GM21528 (cell line): ENCODE measurements at regions not wholly inside any gene's neighbourhood (a gene's known extent, or its start where the extent isn't known, plus 50 kb on each side); places are given as distances from the start of the nearest gene placed in this dataset.

Experiments used
- ATAC-seq: cut with Tn5 transposase; IDR thresholded peaks from one replicate; pipeline ENCODE4 v1.9.1; 2021; ENCODE audit warnings: mild to moderate bottlenecking, moderate library complexity; ENCODE audit not compliant: unreplicated experiment, low FRiP score

- no peak for ATAC-seq
Measured at GRCh38 chr3:40793730-40794129, 269.0 kb downstream of the ZNF621 start.

- ATAC-seq, result no peak
Measured at GRCh38 chr3:40800343-40800742, 275.6 kb downstream of the ZNF621 start.

GRCh38 chr3:40801284-40801741, 276.6 kb downstream of the ZNF621 start:
- ATAC-seq, result no peak

GRCh38 chr3:40803311-40803710, 278.6 kb downstream of the ZNF621 start:
- no peak for ATAC-seq

GRCh38 chr3:40805456-40805855, 280.7 kb downstream of the ZNF621 start:
- ATAC-seq, result no peak

- ATAC-seq, result no peak
Measured at GRCh38 chr3:40810813-40811212, 286.1 kb downstream of the ZNF621 start.

GRCh38 chr3:40817017-40817416, 292.3 kb downstream of the ZNF621 start:
- ATAC-seq, result no peak

GRCh38 chr3:40821315-40821714, 296.6 kb downstream of the ZNF621 start:
- no peak for ATAC-seq

GRCh38 chr3:40827226-40827625, 302.5 kb downstream of the ZNF621 start:
- ATAC-seq, result no peak

GRCh38 chr3:40827942-40828688, 303.4 kb downstream of the ZNF621 start:
- no peak for ATAC-seq

- no peak for ATAC-seq
Measured at GRCh38 chr3:40828741-40829415, 304.1 kb downstream of the ZNF621 start.

GRCh38 chr3:40829876-40830275, 305.1 kb downstream of the ZNF621 start:
- ATAC-seq, result no peak

GRCh38 chr3:40837300-40837699, 312.5 kb downstream of the ZNF621 start:
- ATAC-seq, result no peak

- ATAC-seq, result no peak
Measured at GRCh38 chr3:40841131-40841530, 316.4 kb downstream of the ZNF621 start.

GRCh38 chr3:40841570-40842109, 316.9 kb downstream of the ZNF621 start:
- ATAC-seq, result no peak

- no peak for ATAC-seq
Measured at GRCh38 chr3:40842714-40843113, 318.0 kb downstream of the ZNF621 start.

GRCh38 chr3:40843208-40843624, 318.5 kb downstream of the ZNF621 start:
- ATAC-seq, result no peak

- ATAC-seq, result no peak
Measured at GRCh38 chr3:40843851-40844548, 319.2 kb downstream of the ZNF621 start.

GRCh38 chr3:40844896-40845295, 320.1 kb downstream of the ZNF621 start:
- no peak for ATAC-seq

GRCh38 chr3:40845447-40845846, 320.7 kb downstream of the ZNF621 start:
- no peak for ATAC-seq

GRCh38 chr3:40845916-40846315, 321.2 kb downstream of the ZNF621 start:
- ATAC-seq, result no peak
